GM18870 (cell line): ENCODE measurements at regions not wholly inside any gene's neighbourhood (a gene's known extent, or its start where the extent isn't known, plus 50 kb on each side); places are given as distances from the start of the nearest gene placed in this dataset.
"Not testable (repeated sequence)": the region's sequence is repeated elsewhere in the genome, so short reads cannot be mapped to it uniquely, and the experiment has no call there.

Experiments used
- ATAC-seq: cut with Tn5 transposase; IDR thresholded peaks from one replicate; pipeline ENCODE4 v1.9.1; 2021; ENCODE audit warnings: moderate library complexity; ENCODE audit not compliant: unreplicated experiment

- peak; percentile 99 for ATAC-seq
Observed at GRCh38 chr2:129347486-129348217, 631.8 kb upstream of the RAB6C start.

- ATAC-seq: no peak
Observed at GRCh38 chr2:129354631-129355030, 624.8 kb upstream of the RAB6C start.

GRCh38 chr2:129361688-129362087 is 617.8 kb upstream of the RAB6C start:
- ATAC-seq: no peak

- no peak for ATAC-seq
Observed at GRCh38 chr2:129366263-129366662, 613.2 kb upstream of the RAB6C start.

GRCh38 chr2:129367107-129367506 is 612.4 kb upstream of the RAB6C start:
- no peak for ATAC-seq

- ATAC-seq: no peak
Observed at GRCh38 chr2:129369437-129369836, 610.0 kb upstream of the RAB6C start.

- ATAC-seq: no peak
Observed at GRCh38 chr2:129374452-129374851, 605.0 kb upstream of the RAB6C start.

GRCh38 chr2:129375632-129376425 is 603.6 kb upstream of the RAB6C start:
- no peak for ATAC-seq

- no peak for ATAC-seq
Observed at GRCh38 chr2:129376426-129377077, 602.9 kb upstream of the RAB6C start.

GRCh38 chr2:129377078-129377469 is 602.4 kb upstream of the RAB6C start:
- ATAC-seq: no peak

- ATAC-seq: no peak
Observed at GRCh38 chr2:129378186-129378585, 601.3 kb upstream of the RAB6C start.

- peak; percentile 71 for ATAC-seq
Observed at GRCh38 chr2:129379411-129379810, 600.1 kb upstream of the RAB6C start.

- no peak for ATAC-seq
Observed at GRCh38 chr2:129381789-129382188, 597.7 kb upstream of the RAB6C start.

- ATAC-seq: no peak
Observed at GRCh38 chr2:129388870-129389269, 590.6 kb upstream of the RAB6C start.

- ATAC-seq: no peak
Observed at GRCh38 chr2:129393816-129394215, 585.6 kb upstream of the RAB6C start.

GRCh38 chr2:129396980-129397599 is 582.4 kb upstream of the RAB6C start:
- peak; percentile 68 for ATAC-seq

GRCh38 chr2:129400826-129401225 is 578.6 kb upstream of the RAB6C start:
- ATAC-seq: no peak

- ATAC-seq: no peak
Observed at GRCh38 chr2:129402076-129402475, 577.4 kb upstream of the RAB6C start.

GRCh38 chr2:129404000-129404685 is 575.3 kb upstream of the RAB6C start:
- ATAC-seq: no peak

- ATAC-seq: no peak
Observed at GRCh38 chr2:129408570-129408969, 570.9 kb upstream of the RAB6C start.

GRCh38 chr2:129417041-129417440 is 562.4 kb upstream of the RAB6C start:
- ATAC-seq: not testable (repeated sequence)
